NCI-H2107 treated with DMSO at 0.1 percent for 48 hours (cell line): ENCODE measurements at regions not wholly inside any gene's neighbourhood (a gene's known extent, or its start where the extent isn't known, plus 50 kb on each side); places are given as distances from the start of the nearest gene placed in this dataset.

Source experiments
- DNase-seq: peaks from one replicate; lab custom pipeline; 2025; ENCODE audit not compliant: unreplicated experiment; lab: John Stamatoyannopoulos, UW

DNA sequence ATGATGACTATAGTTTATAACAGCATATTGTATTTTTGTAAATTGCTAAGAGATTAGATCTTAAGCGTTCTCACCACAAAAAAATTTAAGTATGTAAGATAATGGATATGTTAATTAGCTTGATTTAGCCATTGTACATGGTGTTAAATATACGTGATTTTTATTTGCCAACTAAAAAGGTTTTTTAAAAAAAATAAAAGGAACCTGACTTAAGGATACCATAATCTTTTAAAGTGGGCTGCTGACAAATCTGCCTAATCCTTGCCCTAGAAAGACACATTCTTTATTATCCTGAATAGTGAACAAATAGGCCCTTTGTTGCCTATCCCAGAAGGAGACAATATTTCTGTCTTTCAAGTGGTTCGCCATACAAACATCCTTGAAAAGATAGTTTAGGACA, 94.6 kb upstream of the FAM47C start:
- DNase-seq: no peak

- DNase-seq: no peak
Observed at GRCh38 chrX:36916941-36917340, 91.2 kb upstream of the FAM47C start.

DNA sequence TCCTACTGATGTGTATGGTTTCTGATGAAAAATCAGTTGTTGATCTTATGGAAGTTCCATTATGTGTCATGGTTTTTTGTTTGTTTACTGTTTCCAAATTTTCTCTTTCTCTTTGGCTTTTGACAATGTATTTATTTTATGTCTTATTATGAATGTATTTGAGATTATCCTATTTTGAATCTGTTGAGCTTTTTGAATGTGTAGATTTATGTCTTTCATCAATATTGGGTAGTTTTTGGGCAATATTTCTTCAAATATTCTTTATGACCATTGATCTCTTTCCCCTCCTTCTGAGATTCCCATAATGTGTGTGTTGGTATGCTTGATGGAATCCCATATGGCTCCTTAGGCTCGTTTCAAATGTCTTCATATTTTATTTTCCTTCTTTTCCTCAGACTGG, 80.5 kb upstream of the FAM47C start:
- no peak for DNase-seq

- no peak for DNase-seq
Observed at GRCh38 chrX:36930491-36930890, 77.7 kb upstream of the FAM47C start.

GRCh38 chrX:36947214-36947613, 61.0 kb upstream of the FAM47C start:
- no peak for DNase-seq

DNA sequence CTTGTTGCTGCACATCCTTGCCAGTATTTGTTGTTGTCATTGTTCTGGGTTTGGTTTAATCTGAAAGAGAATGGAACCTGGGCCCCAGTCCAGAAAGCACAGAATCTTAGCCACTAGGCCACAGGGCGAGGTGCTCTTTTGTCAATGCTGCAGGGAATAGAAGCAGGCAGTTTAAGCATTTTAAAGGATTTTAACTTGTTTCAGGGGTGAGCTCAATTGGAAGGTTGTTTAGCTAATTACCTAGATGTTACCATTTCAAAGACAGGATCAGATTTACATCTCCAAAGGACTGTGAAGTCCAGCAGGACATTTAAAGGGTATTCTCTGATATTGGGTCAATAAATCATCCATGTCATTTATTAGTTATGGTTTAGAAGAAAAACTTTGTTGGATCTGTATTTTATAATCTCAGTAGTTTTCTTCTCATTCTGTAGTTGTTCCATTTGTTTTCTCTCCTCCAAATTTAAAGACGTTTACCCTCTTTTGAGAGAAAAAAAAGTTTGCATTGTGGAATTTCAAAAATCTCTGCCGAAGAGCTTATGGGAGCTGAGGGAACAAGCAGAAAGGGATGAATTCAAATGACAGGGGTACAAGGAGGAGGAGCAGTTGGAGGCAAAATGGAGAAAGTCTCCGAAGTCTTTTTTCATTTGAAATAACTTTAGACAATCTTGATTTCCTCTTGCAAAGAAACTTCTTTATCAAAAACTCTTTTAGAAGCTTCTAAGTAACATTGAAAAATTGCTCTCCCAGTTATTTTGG, 57.5 kb upstream of the FAM47C start:
- DNase-seq: no peak

- no peak for DNase-seq
Observed at GRCh38 chrX:36957425-36958328, 50.5 kb upstream of the FAM47C start.
